HepG2 (cell line): ENCODE measurements at regions not wholly inside any gene's neighbourhood (a gene's known extent, or its start where the extent isn't known, plus 50 kb on each side); places are given as distances from the start of the nearest gene placed in this dataset.

Source experiments
- ATAC-seq: fragments of 200-7000 bp; cut with Tn5 transposase; 3 replicates; pipeline ENCODE4 v1.9.1; 2020; ENCODE audit warnings: mild to moderate bottlenecking, moderate library complexity
- BruUV-seq: library from RNA; stranded (reverse); fragments of 400-500 nt; replicated peaks from 2 replicates; lab custom pipeline; 2021; lab: Mats Ljungman, UMichigan
- CTCF ChIA-PET: fragments of 300-600 bp; formaldehyde crosslinking; extraction: SDS; loops from one replicate; lab custom pipeline; 2021; ENCODE audit warnings: low total read pairs, inconsistent platforms, low intra/inter-chr PET ratio; lab: Yijun Ruan, JAX
- POLR2A ChIA-PET: fragments of 350-600 bp; sonication (Branson Sonifier 250); formaldehyde crosslinking; loops from one replicate; lab custom pipeline; 2020; ENCODE audit warnings: antibody characterized with exemption, inconsistent platforms; lab: Yijun Ruan, JAX
- DNase-seq: peaks from one replicate; pipeline ENCODE4 v3.0.0-alpha.2; 2015; ENCODE audit warnings: low spot score
- FAIRE-seq: peaks from 3 replicates; lab custom pipeline; 2011; peaks lifted over from hg19 to GRCh38; lab: Jason Lieb, UNC
- H2AFZ ChIP-seq: one replicate; pipeline ENCODE4 v1.6.1; 2011; ENCODE audit warnings: low read length, inconsistent platforms
- H3K27ac ChIP-seq: fragments of 300-600 bp; 3 replicates; pipeline ENCODE4 v1.8.0; 2011; ENCODE audit warnings: mixed run types, mild to moderate bottlenecking, mixed read lengths, low read length, inconsistent platforms; ENCODE audit not compliant: insufficient read depth; ENCODE audit errors: extremely low read length
- H3K27me3 ChIP-seq, 2 experiments: fragments of 200-600 bp in 1 of 2; 2 replicates in 1 of 2; 3 replicates in 1 of 2; pipeline versions ENCODE4 v1.6.0 to v1.8.0; 2011; ENCODE audit warnings: low read length in 2 of 2, mild to moderate bottlenecking in 2 of 2, moderate library complexity in 2 of 2, inconsistent platforms in 1 of 2; ENCODE audit not compliant: insufficient read depth in 2 of 2, control insufficient read depth in 1 of 2
- H3K36me3 ChIP-seq, 2 experiments: fragments of 200-600 bp in 1 of 2; replicated peaks in 1 of 2; 2 replicates in 1 of 2; 3 replicates in 1 of 2; pipeline versions ENCODE4 v1.5.1 to v1.8.0; 2011; ENCODE audit warnings: low read length in 2 of 2, inconsistent platforms in 1 of 2; ENCODE audit not compliant: insufficient read depth in 2 of 2, control insufficient read depth in 1 of 2
- H3K4me1 ChIP-seq: 2 replicates; pipeline ENCODE4 v1.5.1; 2012; ENCODE audit warnings: low read length, inconsistent platforms; ENCODE audit not compliant: insufficient read depth
- H3K4me2 ChIP-seq: 2 replicates; pipeline ENCODE4 v1.6.0; 2011; ENCODE audit warnings: low read depth, low read length, inconsistent platforms
- H3K4me3 ChIP-seq, 3 experiments: fragments of 200-600 bp in 1 of 3; sonication (generic), shearing (Covaris generic) in 1 of 3; replicated peaks in 1 of 3; 2 replicates each; pipeline ENCODE4 v1.5.1; 2011 to 2016; ENCODE audit warnings: low read length in 3 of 3, inconsistent platforms in 2 of 3, low read depth in 2 of 3, mild to moderate bottlenecking in 2 of 3, control low read depth in 1 of 3, mixed read lengths in 1 of 3; ENCODE audit not compliant: insufficient read depth in 1 of 3
- H3K79me2 ChIP-seq: one replicate; pipeline ENCODE4 v1.6.1; 2011; ENCODE audit warnings: low read length, inconsistent platforms; ENCODE audit not compliant: insufficient read depth
- H3K9ac ChIP-seq: 2 replicates; pipeline ENCODE4 v1.6.0; 2011; ENCODE audit warnings: mild to moderate bottlenecking, low read depth, low read length, inconsistent platforms; ENCODE audit not compliant: insufficient read depth
- H3K9me3 ChIP-seq: 2 replicates; pipeline ENCODE4 v1.5.1; 2012; ENCODE audit warnings: mild to moderate bottlenecking, low read length
- H4K20me1 ChIP-seq: 2 replicates; pipeline ENCODE4 v1.6.0; 2011; ENCODE audit warnings: inconsistent platforms, mild to moderate bottlenecking, low read length, moderate library complexity; ENCODE audit not compliant: insufficient read depth
- ASH2L ChIP-seq: fragments of 300-600, 200-600 bp; sonication (generic); IDR thresholded peaks from 2 replicates; pipeline ENCODE4 v1.7.0; 2017; ENCODE audit warnings: low read depth, mild to moderate bottlenecking, moderate library complexity, mixed read lengths, low read length; ENCODE audit not compliant: insufficient read length
- MLXIP ChIP-seq: sonication (generic); formaldehyde crosslinking; IDR thresholded peaks from 2 replicates; pipeline ENCODE4 v1.9.0; 2021; ENCODE audit warnings: missing genetic modification reagents, borderline replicate concordance
- TFDP2 ChIP-seq: sonication (generic); formaldehyde crosslinking; IDR thresholded peaks from 2 replicates; pipeline ENCODE4 v1.4.0; 2020; ENCODE audit warnings: missing genetic modification reagents
- ZNF615 ChIP-seq: sonication (generic); formaldehyde crosslinking; IDR thresholded peaks from 2 replicates; pipeline ENCODE4 v1.5.0; 2020; ENCODE audit warnings: mild to moderate bottlenecking, missing genetic modification reagents, borderline replicate concordance
- WGBS: methylation state at CpG from one replicate; pipeline ENCODE4 v1.1.6; 2017; ENCODE audit warnings: low lambda C conversion rate; 5-methylcytosine and 5-hydroxymethylcytosine counted together
- in situ Hi-C: cut with HindIII; loops from 2 replicates; pipeline ENCODE4 v1.10.0; 2017; ENCODE audit warnings: low pct_unique_long_range_greater_than_20kb; ENCODE audit not compliant: extremely low pct_ligation_motif_present
- intact Hi-C: fragments of 100-400 bp; cut with micrococcal nuclease; formaldehyde crosslinking; loops from one replicate; pipeline ENCODE4 v1.10.0; 2022; ENCODE audit not compliant: unreplicated experiment
- TF ChIP-seq, protein P1 (sequence below): sonication (generic); formaldehyde crosslinking; IDR thresholded peaks from 2 replicates; pipeline ENCODE4 v1.5.1; 2020; ENCODE audit warnings: mild to moderate bottlenecking, missing genetic modification reagents

- H3K4me1 ChIP-seq = no peaks in the 10 kb centered on the region
- H3K27me3 ChIP-seq = no peaks in the 10 kb centered on the region; a peak in 1 of 5 replicates
- FAIRE-seq = no peak
- H3K79me2 ChIP-seq = no peaks in the 10 kb centered on the region
- H3K9me3 ChIP-seq = no peaks in the 10 kb centered on the region
- H3K36me3 ChIP-seq = no peaks in the 10 kb centered on the region
- no peak for ATAC-seq
- no peak overlapping the region for H2AFZ ChIP-seq
- H3K4me2 ChIP-seq = no peak overlapping the region
- TF ChIP-seq TFDP2 (CRISPR knock-in tag) (no peak), MLXIP (CRISPR knock-in tag) (no peak), ZNF615 (CRISPR knock-in tag) (no peak), ASH2L (no peak)
- TF ChIP-seq, protein P1, sequence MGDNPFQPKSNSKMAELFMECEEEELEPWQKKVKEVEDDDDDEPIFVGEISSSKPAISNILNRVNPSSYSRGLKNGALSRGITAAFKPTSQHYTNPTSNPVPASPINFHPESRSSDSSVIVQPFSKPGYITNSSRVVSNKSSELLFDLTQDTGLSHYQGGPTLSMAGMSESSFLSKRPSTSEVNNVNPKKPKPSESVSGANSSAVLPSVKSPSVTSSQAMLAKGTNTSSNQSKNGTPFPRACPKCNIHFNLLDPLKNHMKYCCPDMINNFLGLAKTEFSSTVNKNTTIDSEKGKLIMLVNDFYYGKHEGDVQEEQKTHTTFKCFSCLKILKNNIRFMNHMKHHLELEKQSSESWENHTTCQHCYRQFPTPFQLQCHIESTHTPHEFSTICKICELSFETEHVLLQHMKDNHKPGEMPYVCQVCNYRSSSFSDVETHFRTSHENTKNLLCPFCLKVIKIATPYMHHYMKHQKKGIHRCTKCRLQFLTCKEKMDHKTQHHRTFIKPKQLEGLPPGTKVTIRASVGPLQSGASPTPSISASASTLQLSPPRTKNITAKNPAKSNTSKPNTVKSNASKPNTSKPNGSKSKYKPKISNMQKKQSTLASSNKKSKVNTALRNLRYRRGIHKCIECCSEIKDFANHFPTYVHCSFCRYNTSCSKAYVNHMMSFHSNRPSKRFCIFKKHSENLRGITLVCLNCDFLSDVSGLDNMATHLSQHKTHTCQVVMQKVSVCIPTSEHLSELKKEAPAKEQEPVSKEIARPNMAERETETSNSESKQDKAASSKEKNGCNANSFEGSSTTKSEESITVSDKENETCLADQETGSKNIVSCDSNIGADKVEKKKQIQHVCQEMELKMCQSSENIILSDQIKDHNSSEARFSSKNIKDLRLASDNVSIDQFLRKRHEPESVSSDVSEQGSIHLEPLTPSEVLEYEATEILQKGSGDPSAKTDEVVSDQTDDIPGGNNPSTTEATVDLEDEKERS (CRISPR knock-in tag) = no peak
- BruUV-seq = no TSS peak
- in situ Hi-C loops (no loop called here), intact Hi-C loops (no loop called here)
- 6% methylated on average over 5 of the region's 5 CpGs for WGBS
- H3K27ac ChIP-seq = no peak overlapping the region
- DNase-seq = no peak
- no peak overlapping the region for H3K4me3 ChIP-seq
- H4K20me1 ChIP-seq = no peaks in the 10 kb centered on the region
- POLR2A ChIA-PET = no interaction called here
- CTCF ChIA-PET = no interaction called here
- H3K9ac ChIP-seq = no peak overlapping the region
Measured at GRCh38 chr20:24747881-24748595, 201.0 kb upstream of the CST7 start.
